Colonic mucosa (tissue), 4 donors: ENCODE measurements at regions not wholly inside any gene's neighbourhood (a gene's known extent, or its start where the extent isn't known, plus 50 kb on each side); places are given as distances from the start of the nearest gene placed in this dataset.
"Not testable (repeated sequence)": the region's sequence is repeated elsewhere in the genome, so short reads cannot be mapped to it uniquely, and the experiment has no call there.

Experiments
- DNase-seq: peaks from one replicate; pipeline ENCODE4 v3.0.0-alpha.2; 2020
- H3K27ac ChIP-seq: fragments of 200-600 bp; one replicate; pipeline ENCODE4 v1.8.0; 2021
- H3K27me3 ChIP-seq: fragments of 200-600 bp; one replicate; pipeline ENCODE4 v1.8.0; 2021
- H3K36me3 ChIP-seq: fragments of 200-600 bp; one replicate; pipeline ENCODE4 v1.8.0; 2021
- H3K4me1 ChIP-seq: fragments of 200-600 bp; one replicate; pipeline ENCODE4 v1.8.0; 2021; ENCODE audit warnings: mild to moderate bottlenecking
- H3K4me3 ChIP-seq: fragments of 200-600 bp; one replicate; pipeline ENCODE4 v1.8.0; 2021
- H3K9ac ChIP-seq, 2 donors: one replicate each; pipeline ENCODE4 v1.7.0; 2013; ENCODE audit warnings: control low read depth in 2 of 2, low read depth in 2 of 2, low read length in 2 of 2
- H3K9me3 ChIP-seq: fragments of 200-600 bp; one replicate; pipeline ENCODE4 v1.8.0; 2021
- intact Hi-C: fragments of 100-400 bp; cut with DNase I; formaldehyde crosslinking; loops from one replicate; pipeline ENCODE4 v1.14.1; 2022
- TF ChIP-seq, protein P1 (sequence below): fragments of 200-600 bp; IDR thresholded peaks from one replicate; pipeline ENCODE4 v1.8.0; 2022; ENCODE audit warnings: antibody characterized with exemption, mild to moderate bottlenecking
- donor health status: healthy.
- donor health status: DM: no; HTN: no; CAD: no.
- donor health status: DM: no; HTN: no; CAD: no.

DNA sequence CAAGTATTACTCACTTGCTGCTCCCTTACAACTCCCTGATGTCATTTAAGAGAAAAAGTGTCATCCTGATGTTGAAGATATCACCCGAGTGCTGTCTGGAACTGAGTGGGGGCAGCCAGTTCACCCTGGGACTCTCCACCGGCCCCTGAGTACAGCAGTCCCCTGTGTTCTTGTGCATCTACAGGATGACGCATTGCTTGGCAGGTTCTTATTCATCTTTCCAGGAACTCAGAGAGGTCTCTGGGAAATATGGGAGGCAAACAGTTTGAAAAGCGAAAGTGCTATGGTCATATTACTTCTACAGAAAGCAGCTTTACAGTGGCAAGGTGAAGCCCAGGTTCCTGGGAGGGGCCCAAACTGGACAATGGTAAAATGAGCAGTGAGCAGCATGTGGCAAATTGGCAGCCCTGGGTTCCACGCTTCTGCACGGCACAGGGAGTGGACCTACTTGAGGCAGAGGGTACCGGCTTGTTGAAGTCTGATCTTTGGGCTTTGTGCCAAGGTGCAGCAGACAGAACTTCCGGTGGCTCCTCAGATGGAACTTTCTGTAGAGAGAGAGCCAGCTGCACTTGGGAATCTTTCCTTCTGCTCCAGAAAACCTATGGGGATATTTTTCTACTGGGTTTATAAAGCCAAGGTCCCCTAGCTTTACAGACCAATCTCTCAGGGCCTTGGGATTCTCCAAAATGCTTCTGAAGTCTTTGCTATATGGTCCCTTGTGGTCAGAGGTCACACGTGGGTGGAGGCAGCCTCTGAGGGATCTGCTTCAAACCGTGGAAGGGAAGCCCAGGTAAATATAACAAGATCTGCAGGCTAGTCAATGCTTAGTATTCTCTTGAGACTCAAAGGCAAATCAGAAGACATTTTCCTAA is 128.3 kb downstream of the MAP3K7 start:
- no peak overlapping the region for H3K4me3 ChIP-seq
- no peak for DNase-seq
- H3K9me3 ChIP-seq = no peaks in the 10 kb centered on the region
- intact Hi-C loops = no loop called here
- no peak overlapping the region for H3K27ac ChIP-seq
- TF ChIP-seq, protein P1, sequence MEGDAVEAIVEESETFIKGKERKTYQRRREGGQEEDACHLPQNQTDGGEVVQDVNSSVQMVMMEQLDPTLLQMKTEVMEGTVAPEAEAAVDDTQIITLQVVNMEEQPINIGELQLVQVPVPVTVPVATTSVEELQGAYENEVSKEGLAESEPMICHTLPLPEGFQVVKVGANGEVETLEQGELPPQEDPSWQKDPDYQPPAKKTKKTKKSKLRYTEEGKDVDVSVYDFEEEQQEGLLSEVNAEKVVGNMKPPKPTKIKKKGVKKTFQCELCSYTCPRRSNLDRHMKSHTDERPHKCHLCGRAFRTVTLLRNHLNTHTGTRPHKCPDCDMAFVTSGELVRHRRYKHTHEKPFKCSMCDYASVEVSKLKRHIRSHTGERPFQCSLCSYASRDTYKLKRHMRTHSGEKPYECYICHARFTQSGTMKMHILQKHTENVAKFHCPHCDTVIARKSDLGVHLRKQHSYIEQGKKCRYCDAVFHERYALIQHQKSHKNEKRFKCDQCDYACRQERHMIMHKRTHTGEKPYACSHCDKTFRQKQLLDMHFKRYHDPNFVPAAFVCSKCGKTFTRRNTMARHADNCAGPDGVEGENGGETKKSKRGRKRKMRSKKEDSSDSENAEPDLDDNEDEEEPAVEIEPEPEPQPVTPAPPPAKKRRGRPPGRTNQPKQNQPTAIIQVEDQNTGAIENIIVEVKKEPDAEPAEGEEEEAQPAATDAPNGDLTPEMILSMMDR = no peak
- H3K9ac ChIP-seq = no peak overlapping the region
- H3K27me3 ChIP-seq = no peaks in the 10 kb centered on the region
- H3K4me1 ChIP-seq = no peaks in the 10 kb centered on the region
- H3K36me3 ChIP-seq = no peaks in the 10 kb centered on the region

DNA sequence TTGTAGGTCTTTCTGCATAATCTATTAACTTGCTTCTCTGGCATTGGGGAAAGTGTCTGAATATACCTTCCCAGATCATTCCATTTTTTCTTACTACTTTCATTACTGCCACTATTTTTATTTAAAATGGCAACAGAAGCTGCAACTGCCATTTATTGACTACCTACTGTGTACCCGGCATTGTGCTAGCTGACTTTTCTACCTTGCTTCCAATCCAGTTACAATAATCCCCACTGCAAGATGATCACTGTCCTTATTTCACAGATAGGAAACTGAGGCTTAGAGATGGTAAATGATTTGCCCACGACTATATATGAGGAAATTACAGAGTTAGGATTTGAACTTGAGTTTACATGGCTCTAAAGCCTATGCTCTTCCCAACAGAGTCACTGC is 129.0 kb downstream of the MAP3K7 start:
- no peak for DNase-seq
- no peak overlapping the region for H3K27ac ChIP-seq
- H3K4me1 ChIP-seq = no peaks in the 10 kb centered on the region
- H3K36me3 ChIP-seq = no peaks in the 10 kb centered on the region
- no peak overlapping the region for H3K4me3 ChIP-seq
- no peaks in the 10 kb centered on the region for H3K27me3 ChIP-seq
- no peak overlapping the region for H3K9ac ChIP-seq
- intact Hi-C loops = no loop called here
- TF ChIP-seq, protein P1 = no peak
- H3K9me3 ChIP-seq = no peaks in the 10 kb centered on the region

DNA sequence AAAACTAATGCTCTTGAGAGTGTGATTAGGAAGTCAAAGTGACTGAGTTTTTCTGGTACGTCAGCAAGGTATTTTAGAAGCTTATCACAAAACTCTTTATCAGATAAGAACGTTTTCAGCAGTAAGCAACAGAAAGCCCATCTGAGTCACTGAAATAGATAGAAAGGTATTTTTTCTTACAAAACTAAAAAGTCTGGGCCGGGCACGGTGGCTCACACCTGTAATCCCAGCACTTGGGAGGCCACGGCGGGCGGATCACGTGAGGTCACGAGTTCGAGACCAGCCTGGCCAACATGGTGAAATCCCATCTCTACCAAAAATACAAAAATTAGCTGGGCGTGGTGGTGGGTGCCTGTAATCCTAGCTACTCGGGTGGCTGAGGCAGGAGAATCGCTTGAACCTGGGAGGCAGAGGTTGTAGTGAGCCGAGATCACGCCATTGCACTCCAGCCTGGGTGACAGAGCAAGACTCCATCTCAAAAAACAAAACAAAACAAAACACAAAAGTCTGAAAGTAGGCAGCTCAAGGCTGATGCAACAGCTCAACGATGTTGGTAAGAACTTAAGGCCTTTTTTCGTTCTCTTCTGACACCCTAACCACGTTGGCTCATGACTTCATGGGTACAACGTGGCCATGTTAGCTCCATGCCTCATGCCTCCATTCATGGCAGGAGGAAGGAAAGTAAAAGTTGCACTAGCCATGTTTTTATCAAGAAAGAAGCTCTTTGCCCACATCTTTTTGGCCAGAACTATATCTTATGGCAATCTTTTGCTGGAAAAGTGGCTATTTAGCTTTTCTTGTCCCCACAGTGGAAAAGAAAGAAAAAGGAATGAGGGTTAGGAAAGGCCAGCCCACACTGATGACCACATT is 129.6 kb downstream of the MAP3K7 start:
- intact Hi-C loops, H3K4me3 ChIP-seq, H3K9me3 ChIP-seq, H3K4me1 ChIP-seq, H3K27me3 ChIP-seq, H3K9ac ChIP-seq, DNase-seq, H3K27ac ChIP-seq, H3K36me3 ChIP-seq: not testable (repeated sequence)

DNA sequence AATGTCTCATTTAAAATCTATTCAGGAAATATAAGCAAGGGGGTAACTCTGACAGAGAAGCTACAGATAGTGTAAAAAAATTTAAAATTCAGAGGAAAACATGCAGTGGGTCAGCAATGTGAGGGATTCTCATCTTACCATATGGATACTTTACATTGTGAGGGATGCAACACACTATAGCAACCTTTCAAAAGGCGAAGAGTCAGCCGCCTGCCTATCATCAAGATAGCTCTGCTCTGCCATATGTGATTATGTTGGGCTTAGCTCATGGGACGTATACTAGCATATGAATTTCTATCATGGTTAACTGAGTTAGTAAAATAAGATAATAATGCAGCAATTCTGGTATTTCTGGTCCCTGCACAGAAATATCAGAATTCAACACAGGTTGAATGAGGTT is 130.9 kb downstream of the MAP3K7 start:
- H3K9ac ChIP-seq = no peak overlapping the region
- H3K27ac ChIP-seq = no peak overlapping the region
- H3K27me3 ChIP-seq = no peaks in the 10 kb centered on the region
- no peaks in the 10 kb centered on the region for H3K9me3 ChIP-seq
- no peak for DNase-seq
- TF ChIP-seq, protein P1 = no peak
- no peaks in the 10 kb centered on the region for H3K36me3 ChIP-seq
- no peak overlapping the region for H3K4me3 ChIP-seq
- no peaks in the 10 kb centered on the region for H3K4me1 ChIP-seq
- intact Hi-C loops = no loop called here

DNA sequence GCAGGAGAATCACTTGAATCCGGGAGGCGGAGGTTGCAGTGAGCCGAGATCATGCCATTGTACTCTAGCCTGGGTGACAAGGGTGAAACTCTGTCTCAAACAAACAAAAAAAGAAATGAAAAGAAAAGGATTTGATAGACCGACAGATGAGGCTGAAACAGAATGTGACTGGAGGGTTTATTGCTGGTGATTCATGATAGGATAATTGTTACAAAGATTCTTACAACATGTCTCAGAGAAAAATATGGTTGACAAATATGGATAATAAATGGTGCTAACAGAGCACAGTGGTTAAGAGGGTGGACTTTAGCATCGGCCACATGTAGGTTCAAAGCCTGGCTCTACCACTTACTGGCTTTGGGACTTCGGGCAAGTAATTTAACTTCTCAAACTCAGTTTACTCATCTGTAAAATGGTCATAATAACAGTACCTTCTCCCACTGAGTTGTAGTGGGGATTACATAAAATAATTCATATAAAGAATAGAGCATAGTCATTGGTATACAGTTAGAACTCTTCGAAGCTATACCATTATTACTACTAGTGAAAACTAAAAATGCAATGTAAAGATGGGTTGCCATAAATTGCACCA is 131.9 kb downstream of the MAP3K7 start:
- H3K9me3 ChIP-seq = no peaks in the 10 kb centered on the region
- no peaks in the 10 kb centered on the region for H3K36me3 ChIP-seq
- no peak overlapping the region for H3K27ac ChIP-seq
- H3K9ac ChIP-seq = no peak overlapping the region
- no peaks in the 10 kb centered on the region for H3K4me1 ChIP-seq
- no peak overlapping the region for H3K4me3 ChIP-seq
- TF ChIP-seq, protein P1 = no peak
- no peak for DNase-seq
- intact Hi-C loops = no loop called here
- H3K27me3 ChIP-seq = no peaks in the 10 kb centered on the region
